KOPT-K1 (cell line): ENCODE measurements at regions not wholly inside any gene's neighbourhood (a gene's known extent, or its start where the extent isn't known, plus 50 kb on each side); places are given as distances from the start of the nearest gene placed in this dataset.

Experiments used
- H3K27ac ChIP-seq: fragments of 200-600 bp; sonication (generic); 2 replicates; pipeline ENCODE4 v1.5.1; 2016; ENCODE audit warnings: antibody characterized with exemption, mild to moderate bottlenecking, low read depth, low read length; ENCODE audit not compliant: poor library complexity, severe bottlenecking
- H3K36me3 ChIP-seq: fragments of 200-600 bp; sonication (generic); 2 replicates; pipeline ENCODE4 v1.5.1; 2017; ENCODE audit warnings: antibody characterized with exemption, mild to moderate bottlenecking, low read length, moderate library complexity; ENCODE audit not compliant: insufficient read depth
- H3K9me3 ChIP-seq: fragments of 200-600 bp; sonication (generic); 2 replicates; pipeline ENCODE4 v1.5.1; 2017; ENCODE audit warnings: antibody characterized with exemption, low read length, mild to moderate bottlenecking; ENCODE audit not compliant: insufficient read depth, poor library complexity, severe bottlenecking

- Histone ChIP-seq H3K36me3 (no peaks in the 10 kb centered on the region), H3K9me3 (peaks cover 7% of the 10 kb centered on the region), H3K27ac (no peak overlapping the region)
Measured at GRCh38 chr15:93173369-93173768, 84.4 kb upstream of the RGMA start.

DNA sequence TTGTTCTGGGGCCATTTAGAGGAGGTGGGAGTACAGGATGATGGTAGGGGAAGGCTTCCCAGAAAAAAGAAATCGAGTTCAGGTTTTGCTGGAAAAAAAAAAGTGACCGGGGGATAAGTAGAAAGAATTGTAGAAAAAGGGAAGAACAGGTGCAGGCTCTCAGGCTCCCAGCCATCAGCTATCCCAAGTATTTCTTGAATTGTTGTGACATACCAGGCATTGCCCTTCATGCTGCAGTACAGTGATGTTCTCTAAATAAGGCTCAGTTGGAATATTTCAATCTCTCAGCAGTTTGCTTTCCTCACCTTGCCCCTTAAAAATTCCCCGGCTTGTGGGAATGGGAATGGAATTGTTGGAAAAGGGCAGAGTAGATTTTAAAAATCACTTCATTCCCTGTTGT is 82.5 kb upstream of the RGMA start:
- Histone ChIP-seq H3K36me3 (no peaks in the 10 kb centered on the region), H3K27ac (no peak overlapping the region), H3K9me3 (peaks cover 7% of the 10 kb centered on the region)

GRCh38 chr15:93170329-93170728 is 81.3 kb upstream of the RGMA start:
- Histone ChIP-seq H3K9me3 (peaks cover 7% of the 10 kb centered on the region), H3K27ac (no peak overlapping the region), H3K36me3 (no peaks in the 10 kb centered on the region)

GRCh38 chr15:93168910-93169309 is 79.9 kb upstream of the RGMA start:
- Histone ChIP-seq H3K36me3 (no peaks in the 10 kb centered on the region), H3K27ac (no peak overlapping the region), H3K9me3 (peaks cover 2% of the 10 kb centered on the region)

- H3K27ac ChIP-seq: no peak overlapping the region
- no peaks in the 10 kb centered on the region for H3K36me3 ChIP-seq
- H3K9me3 ChIP-seq: no peaks in the 10 kb centered on the region
Measured at GRCh38 chr15:93167291-93167690, 78.3 kb upstream of the RGMA start.

GRCh38 chr15:93166675-93167074 is 77.7 kb upstream of the RGMA start:
- Histone ChIP-seq H3K9me3 (no peaks in the 10 kb centered on the region), H3K36me3 (no peaks in the 10 kb centered on the region), H3K27ac (no peak overlapping the region)

DNA sequence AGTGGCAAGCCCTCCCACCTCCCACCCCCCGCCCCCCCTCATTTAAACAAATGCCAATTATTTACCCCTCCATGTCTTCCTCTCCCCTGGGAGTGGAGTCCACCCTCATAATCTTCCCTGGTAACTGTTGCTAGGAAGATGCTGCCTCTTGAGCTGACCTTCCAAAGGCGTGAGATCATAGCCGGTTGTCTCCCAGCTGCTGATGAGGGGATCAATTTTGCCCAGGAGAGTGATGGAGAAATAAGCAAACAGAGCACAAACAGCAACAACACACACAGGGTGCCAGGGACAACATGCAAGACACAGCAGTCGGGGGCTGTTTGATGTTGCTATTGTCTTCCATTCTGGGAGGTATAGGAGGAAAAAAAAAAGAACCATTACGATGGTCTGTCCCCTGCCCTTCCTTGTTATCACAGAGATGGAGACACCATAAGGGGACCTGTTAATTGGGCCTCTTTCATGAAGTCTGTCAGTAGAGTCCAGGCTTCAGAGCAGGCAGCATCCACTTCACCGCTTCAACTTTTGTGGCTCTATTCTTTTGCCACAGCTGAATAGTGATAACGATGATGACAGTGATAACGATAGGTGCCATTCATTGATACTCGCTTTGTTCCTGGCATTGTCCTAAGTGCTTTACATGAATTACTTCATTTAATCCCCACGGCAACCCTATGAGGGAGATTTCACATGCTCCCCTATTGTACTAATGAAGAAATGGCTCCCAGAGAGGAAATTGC is 76.9 kb upstream of the RGMA start:
- H3K27ac ChIP-seq: no peak overlapping the region
- H3K9me3 ChIP-seq: no peaks in the 10 kb centered on the region
- H3K36me3 ChIP-seq: no peaks in the 10 kb centered on the region

DNA sequence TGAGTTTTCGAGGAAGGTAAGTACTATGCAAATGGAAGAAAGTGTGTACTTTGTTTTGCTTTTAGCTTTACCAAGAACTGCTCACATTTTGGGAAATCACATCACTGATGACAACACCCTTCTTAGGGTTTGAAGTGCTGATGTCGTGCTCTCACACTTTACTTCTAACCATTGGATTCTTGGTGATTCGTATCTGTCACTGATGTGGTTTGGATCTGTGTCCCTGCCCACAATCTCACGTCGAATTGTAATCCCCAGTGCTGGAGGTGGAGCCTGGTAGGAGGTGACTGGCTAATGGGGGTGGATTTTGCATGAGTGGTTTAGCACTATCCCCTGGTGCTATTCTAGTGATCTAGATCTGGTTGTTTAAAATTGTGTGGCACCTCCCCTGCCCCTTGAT is 75.4 kb upstream of the RGMA start:
- Histone ChIP-seq H3K36me3 (no peaks in the 10 kb centered on the region), H3K9me3 (no peaks in the 10 kb centered on the region), H3K27ac (no peak overlapping the region)

DNA sequence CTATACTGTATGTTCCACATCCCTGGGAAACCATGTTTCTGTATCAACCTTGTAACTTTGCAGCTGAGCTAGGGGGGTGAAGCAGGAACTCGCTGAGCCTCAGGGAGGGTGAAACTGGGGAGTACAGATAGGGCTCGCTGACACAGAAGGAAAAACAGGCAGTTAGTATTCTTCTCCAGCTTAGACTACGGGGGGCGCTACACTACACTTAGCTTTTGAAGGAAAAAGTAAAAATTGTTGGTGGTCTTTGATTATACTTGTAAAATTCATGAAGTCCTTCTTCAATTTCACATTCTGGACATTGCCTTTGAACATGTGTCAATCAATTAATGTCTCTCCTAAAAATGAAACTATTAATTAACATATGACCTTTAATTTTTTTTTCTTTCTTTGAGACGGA is 73.5 kb upstream of the RGMA start:
- H3K27ac ChIP-seq: no peak overlapping the region
- no peaks in the 10 kb centered on the region for H3K36me3 ChIP-seq
- H3K9me3 ChIP-seq: no peaks in the 10 kb centered on the region

GRCh38 chr15:93159930-93160329 is 70.9 kb upstream of the RGMA start:
- Histone ChIP-seq H3K27ac (no peak overlapping the region), H3K9me3 (no peaks in the 10 kb centered on the region), H3K36me3 (no peaks in the 10 kb centered on the region)

DNA sequence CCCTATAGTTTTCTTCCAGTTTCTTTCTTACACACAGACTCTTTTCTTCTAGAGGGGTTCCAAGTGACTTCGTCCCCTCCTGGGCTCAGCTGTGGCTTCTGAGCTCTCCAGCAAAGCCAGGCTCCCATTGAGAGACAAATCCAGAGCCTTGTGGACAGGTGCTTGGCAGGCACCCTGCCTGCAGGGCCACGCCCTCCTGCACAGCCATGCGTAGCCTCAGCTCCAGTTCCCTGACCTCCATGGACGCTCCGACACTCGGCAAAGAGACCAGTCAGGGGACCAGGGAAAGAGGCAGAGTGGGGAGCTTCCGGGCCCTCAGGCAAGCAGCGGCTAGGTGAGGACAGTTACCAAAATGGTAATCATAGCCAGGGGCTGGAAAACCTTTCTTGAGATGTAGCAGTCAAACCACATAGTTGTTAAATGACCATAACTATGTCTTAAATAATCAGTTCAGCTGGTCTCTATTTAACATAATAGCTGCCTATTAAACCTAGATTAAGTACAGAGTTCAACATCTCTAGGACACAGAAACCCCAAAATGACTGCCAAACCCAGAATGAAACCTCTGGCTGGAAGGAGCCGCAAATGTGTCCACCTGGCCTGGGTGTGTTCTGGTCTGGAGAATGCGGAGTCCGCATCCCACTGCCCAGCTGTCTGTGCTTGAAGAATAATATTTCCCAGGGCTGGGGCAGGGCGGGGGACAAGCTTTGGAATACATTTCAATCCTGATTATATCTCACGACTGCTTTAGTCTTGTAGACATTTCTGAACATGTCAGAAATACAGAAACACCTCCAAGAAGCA is 69.3 kb upstream of the RGMA start:
- Histone ChIP-seq H3K36me3 (no peaks in the 10 kb centered on the region), H3K27ac (no peak overlapping the region), H3K9me3 (no peaks in the 10 kb centered on the region)

- Histone ChIP-seq H3K36me3 (no peaks in the 10 kb centered on the region), H3K27ac (no peak overlapping the region), H3K9me3 (no peaks in the 10 kb centered on the region)
Measured at GRCh38 chr15:93154666-93155065, 65.7 kb upstream of the RGMA start.

DNA sequence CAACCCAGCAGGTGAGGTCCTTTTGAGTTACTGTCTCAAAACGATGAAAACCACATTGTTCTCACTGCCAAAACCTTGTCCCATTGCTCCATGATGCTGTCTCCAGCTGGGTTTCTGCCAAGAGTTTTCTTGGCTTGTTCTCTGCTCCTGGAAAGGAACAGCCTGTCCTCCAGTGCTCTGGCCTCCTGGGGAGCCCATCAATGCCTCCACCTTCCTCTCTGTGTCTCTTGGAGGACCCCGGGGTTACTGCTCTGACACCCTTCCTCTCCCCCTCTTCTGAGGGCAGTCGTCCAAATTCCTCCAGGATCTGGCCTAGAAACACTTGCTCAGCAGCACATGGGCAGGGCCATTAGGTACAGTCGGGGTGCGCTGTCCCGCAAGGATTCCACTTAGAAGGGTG is 63.9 kb upstream of the RGMA start:
- Histone ChIP-seq H3K36me3 (no peaks in the 10 kb centered on the region), H3K27ac (no peak overlapping the region), H3K9me3 (no peaks in the 10 kb centered on the region)

DNA sequence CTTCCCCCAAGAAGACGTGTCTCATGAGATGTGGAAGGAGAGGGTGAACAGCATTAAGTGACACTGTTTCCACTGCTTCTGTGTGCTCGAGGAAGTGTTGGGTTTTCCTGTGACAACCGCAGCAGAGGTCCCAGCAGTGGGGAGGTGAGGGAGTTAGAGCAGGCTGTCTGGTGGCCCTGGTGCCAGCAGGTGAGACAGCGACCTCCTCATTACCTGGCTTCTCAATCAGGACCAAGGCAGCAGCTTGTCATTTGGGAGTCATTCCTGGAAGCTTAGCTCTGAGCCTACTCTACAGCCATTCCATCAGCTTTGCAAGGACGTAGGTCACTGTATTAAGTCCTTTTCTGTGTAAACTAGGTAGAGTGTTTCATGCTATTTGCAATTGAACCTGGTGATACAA is 63.3 kb upstream of the RGMA start:
- peak overlapping the region; percentile 30 for H3K27ac ChIP-seq
- no peaks in the 10 kb centered on the region for H3K9me3 ChIP-seq
- H3K36me3 ChIP-seq: no peaks in the 10 kb centered on the region

DNA sequence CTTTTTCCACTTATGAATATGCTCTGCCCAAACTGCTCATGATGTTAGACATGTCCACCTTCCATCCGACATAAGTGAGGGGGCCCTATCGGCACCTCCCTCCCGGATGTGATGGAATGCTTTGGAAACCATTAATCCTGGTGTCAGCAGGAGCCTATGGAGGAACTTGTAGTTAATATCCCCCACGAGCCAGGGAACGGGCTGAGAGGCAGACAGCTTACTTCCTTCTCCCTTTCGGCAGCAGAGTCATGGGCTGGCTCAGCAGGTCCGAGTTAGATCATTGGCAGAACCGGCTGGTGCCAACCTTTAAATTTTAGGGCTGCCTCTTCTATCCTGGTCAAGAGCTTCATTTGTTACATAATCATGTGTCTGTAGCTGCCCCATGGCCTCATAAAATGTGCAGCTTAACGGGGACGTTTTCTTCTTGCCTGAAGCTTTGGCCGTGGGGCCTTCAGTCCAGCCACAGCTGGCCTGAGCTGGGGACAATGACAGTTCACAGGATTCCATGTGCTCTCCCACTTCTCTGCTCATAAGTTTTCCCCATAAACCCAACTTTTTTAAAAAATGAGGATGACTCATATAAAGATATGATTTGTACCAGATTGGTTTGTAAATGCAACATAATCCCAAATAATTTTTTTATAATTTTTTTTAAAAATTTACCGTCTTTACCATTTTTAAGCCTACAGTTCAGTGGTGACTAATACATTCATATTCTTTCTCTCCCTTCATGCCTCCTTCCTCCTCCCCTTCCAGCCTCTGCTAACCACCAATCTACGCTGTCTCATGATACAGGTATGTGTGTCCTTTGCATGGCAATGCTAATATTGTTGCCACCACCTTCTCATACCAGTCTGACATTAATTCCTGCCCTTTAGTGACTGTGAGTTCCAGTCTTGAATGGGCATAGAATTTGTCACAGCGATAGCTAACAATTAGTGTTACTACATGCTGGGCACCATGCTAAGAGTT is 62.2 kb upstream of the RGMA start:
- H3K36me3 ChIP-seq: no peaks in the 10 kb centered on the region
- H3K27ac ChIP-seq: peak overlapping the region; percentile 30
- H3K9me3 ChIP-seq: no peaks in the 10 kb centered on the region
